ENCODE measurements at regions not wholly inside any gene's neighbourhood (a gene's known extent, or its start where the extent isn't known, plus 50 kb on each side); places are given as distances from the start of the nearest gene placed in this dataset.

- TF ChIP-seq CTCF (IDR thresholded peaks at IDR 0.05) (no peak), POLR2A (IDR thresholded peaks at IDR 0.05) (no peak), POLR2AphosphoS5 (IDR thresholded peaks at IDR 0.05) (no peak), EP300 (IDR thresholded peaks at IDR 0.05; ENCODE audit: low read depth) (no peak)
These were observed 164.8 kb upstream of the ARID1B start for GRCh38 chr6:156612361-156612760.
